NCI-H82 (cell line): ENCODE measurements at regions not wholly inside any gene's neighbourhood (a gene's known extent, or its start where the extent isn't known, plus 50 kb on each side); places are given as distances from the start of the nearest gene placed in this dataset.
A peak's percentile ranks its signal among the peaks of the same experiment; 100 is the strongest.
"Not testable (repeated sequence)": the region's sequence is repeated elsewhere in the genome, so short reads cannot be mapped to it uniquely, and the experiment has no call there.

Experiments used
- DNase-seq: peaks from one replicate; lab custom pipeline; 2025; lab: John Stamatoyannopoulos, UW

DNA sequence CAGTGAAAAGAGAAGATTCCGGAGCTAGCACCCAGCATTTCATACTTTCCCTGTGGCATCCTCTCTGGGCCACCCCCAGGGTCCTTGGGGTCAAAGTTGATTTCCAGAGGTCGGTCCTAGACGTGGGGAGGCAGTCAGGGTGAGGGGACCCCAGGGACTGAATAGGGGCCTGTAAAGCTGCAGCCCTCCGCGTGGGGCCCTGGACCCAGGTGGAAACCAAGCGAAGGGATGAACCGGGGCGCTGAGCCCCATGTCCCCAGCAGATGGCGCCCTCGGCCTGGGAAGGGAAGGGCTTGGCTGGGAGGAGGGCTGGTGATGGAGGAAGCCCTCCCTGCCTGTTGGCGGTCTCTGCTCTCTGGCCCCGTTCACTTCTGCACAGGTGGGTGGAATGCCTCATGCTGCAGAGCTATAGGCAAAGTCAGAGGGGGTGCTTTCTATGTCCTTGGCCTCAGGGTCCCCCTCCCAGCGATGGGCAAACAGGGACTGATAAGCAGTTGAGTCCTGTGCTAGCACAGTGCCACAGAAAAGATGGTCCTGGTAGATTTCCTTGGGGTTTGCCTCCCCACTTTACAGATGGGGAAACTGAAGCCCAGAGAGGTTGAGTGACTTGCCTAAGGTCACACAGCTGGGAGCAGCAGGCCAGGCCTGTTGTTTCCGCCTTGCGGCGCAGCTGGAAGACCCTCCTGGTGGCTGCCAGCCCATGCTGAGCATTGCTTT, 163.4 kb upstream of the CIBAR2 start:
- DNase-seq, result peak; percentile 88

DNA sequence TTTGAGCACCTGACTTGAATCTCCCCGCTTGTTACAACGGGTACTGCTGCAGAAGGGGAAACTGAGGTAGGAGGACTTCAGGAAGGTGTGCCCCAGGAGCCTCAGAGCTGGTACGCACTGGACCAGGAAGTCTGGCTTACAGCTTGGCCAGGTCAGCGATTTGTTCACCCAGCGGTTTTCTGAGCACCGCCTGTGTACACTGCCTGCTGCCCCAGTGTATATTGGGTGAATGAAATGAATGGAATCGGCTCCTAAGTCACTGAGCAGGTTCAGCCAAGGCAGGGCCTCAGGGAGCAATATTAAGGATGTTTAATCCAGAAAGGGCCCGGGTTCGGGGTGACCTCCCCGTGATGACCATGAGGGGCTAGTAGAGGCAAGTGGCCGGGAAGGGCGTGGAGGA, 164.0 kb upstream of the CIBAR2 start:
- DNase-seq, result no peak

- DNase-seq, result peak; percentile 53
These were observed 164.4 kb upstream of the CIBAR2 start for GRCh38 chr16:85276721-85277120.

- no peak for DNase-seq
These were observed 166.6 kb upstream of the CIBAR2 start for GRCh38 chr16:85278839-85279238.

DNA sequence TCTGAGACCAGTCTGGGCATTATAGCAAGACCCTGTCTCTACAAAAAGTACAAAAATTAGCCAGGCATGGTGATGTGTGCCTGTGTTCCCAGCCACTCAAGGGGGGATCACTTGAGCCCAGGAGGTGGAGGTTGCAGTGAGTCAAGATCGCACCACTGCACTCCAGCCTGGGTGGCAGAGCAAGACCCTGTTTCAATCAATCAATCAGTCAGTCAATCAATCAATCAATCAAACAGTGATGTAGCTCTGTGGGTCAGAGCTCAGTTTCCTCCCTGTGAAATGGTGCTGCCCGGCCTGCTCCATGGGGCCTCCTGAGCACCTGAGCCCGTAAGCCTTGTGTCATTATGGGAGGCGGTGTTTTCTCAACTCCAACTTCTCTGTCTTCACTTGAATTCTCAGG, 167.1 kb upstream of the CIBAR2 start:
- no peak for DNase-seq

- DNase-seq, result peak; percentile 28
These were observed 167.7 kb upstream of the CIBAR2 start for GRCh38 chr16:85279825-85280545.

DNA sequence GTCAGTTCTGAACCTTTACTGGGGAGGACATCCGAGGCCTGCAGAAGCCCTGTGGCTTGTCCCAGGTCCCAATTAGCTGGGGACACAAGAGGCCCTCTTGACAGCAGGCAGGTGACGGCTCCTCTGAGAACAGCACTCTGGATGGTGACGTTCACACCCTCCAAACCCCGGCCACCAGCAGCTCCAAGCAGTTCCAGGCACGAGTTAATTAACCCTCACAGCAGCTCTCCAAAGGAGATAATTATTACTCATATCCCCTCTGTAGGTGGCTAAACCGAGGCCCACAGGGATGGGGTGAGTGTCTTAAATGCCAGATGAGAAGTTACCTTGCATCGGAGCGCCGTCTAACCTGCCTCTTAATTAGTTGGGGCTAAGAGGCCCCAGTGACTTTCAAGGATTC, 168.9 kb upstream of the CIBAR2 start:
- DNase-seq, result no peak

DNA sequence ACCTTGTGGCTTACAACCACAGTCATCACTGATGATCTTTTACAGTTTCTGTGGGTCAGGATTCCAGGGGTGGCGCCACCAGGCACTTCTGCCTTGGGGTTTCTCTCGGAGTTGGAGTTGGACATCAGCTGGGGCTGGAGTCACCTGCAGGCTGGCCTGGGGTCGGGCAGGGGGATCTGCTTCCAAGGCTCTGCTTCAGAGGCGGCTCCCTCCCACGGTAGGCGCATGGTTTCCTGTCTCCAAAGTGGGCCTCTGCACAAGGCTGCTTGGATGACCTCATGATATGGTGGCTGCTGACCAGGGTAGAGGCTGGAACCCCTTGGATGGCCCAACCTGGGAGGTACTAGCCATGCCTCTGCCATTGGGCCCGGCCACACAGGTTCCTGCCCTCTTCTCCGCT, 170.6 kb upstream of the CIBAR2 start:
- DNase-seq, result no peak

DNA sequence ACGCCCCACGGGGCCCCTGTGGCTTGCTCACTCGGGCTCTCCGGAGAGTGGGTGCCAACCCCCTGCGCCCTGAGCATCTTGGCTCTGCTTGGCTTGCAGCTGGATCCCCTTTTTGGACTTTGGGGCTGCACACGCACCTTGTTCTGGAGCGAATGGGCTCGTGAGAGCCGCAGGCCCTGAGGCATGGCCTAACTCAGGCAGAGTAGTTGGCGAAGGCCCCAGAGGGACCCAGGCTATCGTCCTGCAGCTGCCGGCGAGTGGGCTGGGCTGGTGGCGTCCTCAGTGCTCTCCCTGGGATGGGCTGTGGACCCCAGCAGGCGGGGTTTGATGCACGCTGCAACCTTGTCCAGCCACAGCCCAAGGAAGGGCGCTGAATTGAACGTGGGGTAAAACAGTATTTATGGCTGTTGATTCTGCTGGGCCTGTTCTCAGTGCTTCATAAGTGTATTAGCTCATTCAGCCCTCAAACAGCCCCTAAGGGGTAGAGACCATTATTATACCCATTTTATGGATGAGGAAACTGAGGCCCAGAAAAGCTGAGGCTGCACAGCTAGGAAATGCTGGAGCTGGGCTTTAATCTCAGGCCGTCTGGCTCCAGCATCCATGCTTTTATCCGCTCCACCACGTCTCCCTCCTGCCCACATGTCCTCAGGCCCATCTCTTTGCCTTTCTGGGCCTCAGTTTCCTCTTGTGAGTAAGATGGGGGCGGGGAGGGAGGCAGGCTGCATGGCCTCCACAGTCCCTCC, 171.2 kb upstream of the CIBAR2 start:
- DNase-seq, result no peak

- peak; percentile 96 for DNase-seq
These were observed 172.0 kb upstream of the CIBAR2 start for GRCh38 chr16:85284141-85284817.

DNA sequence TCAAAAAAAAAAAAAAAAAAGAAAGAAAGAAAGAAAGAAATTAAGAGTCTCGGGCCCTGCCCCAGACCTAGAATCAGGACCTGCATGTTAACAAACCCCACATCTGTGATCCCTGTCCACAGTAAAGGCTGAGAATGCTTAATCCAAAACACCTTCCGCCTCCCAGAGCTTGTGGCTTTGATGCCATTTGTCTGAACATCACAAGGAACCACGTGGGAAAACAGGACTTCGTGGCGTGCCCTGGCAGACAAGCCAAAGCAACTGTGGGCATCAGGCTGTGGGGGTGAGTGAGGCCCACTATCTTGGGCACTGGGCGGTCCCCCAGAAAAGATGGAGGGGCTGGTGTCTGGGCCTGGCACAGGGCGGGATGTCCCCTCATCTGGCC, 173.4 kb upstream of the CIBAR2 start:
- no peak for DNase-seq

- DNase-seq, result no peak
These were observed 174.0 kb upstream of the CIBAR2 start for GRCh38 chr16:85286066-85286831.

- peak; percentile 94 for DNase-seq
These were observed 174.9 kb upstream of the CIBAR2 start for GRCh38 chr16:85286951-85287814.

DNA sequence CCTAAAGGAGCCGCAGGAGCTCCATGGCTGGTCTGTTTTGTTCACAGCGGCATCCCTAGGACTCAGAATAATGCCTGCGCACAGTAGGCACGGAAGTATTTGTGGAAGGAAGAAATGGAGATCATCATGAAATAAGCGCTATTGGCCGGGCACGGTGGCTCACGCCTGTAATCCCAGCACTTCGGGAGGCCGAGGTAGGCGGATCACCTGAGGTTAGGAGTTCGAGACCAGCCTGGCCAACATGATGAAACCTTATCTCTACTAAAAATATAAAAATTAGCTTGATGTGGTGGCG, 175.5 kb upstream of the CIBAR2 start:
- not testable (repeated sequence) for DNase-seq

GRCh38 chr16:85288341-85288868, 176.1 kb upstream of the CIBAR2 start:
- DNase-seq, result no peak

GRCh38 chr16:85288869-85289660, 176.8 kb upstream of the CIBAR2 start:
- no peak for DNase-seq

- DNase-seq, result peak; percentile 20
These were observed 177.7 kb upstream of the CIBAR2 start for GRCh38 chr16:85289760-85290625.

DNA sequence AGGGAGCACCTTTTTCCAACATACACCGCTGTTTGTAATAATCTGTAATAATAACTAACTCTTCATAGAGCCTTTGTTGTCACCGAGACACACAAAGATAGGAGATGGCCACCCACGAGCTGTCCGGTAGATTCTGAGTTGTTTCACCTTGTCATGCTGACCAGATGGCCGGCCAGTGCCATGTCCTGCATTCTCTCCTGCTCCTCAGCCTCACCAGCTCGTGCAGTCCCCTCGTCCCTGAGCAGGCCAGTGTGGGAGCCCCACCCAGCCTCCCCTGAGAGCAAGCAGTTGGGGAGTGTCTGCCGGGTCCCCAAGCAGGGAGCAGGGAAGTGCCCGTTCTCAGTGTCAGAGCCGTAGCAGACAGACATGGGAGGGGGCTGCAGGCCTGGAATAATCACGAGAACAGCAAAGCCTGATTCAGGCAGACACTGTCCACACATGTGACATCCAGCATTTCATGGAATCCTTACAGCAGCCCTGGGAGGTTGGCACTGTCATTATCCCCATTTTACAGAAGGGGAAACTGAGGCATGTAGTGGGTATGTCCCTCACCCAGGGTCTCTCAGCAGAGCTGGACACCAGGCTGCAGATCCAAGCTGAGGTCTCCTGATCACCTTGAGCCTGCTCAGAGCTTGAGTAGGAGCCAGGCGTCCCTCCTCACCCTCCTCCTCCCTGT, 178.5 kb upstream of the CIBAR2 start:
- no peak for DNase-seq
